Aorta (tissue), 5 donors: ENCODE measurements at regions not wholly inside any gene's neighbourhood (a gene's known extent, or its start where the extent isn't known, plus 50 kb on each side); places are given as distances from the start of the nearest gene placed in this dataset.

Experiments
- ATAC-seq: fragments of 200-7000 bp; cut with Tn5 transposase; one replicate; pipeline ENCODE4 v1.9.1; 2022; ENCODE audit warnings: moderate library complexity; ENCODE audit not compliant: low FRiP score
- DNase-seq, 2 donors: peaks; one replicate each; pipeline ENCODE4 v3.0.0-alpha.2; 2020
- H3K27ac ChIP-seq, 2 donors: one replicate each; pipeline ENCODE4 v1.5.1; 2013; ENCODE audit warnings: low read length in 2 of 2, mild to moderate bottlenecking in 2 of 2, moderate library complexity in 2 of 2, control low read depth in 1 of 2, inconsistent platforms in 1 of 2, low read depth in 1 of 2
- H3K27me3 ChIP-seq, 2 donors: one replicate each; pipeline ENCODE4 v1.6.1; 2013; ENCODE audit warnings: control low read depth in 1 of 2, low read length in 1 of 2, mild to moderate bottlenecking in 1 of 2, moderate library complexity in 1 of 2; ENCODE audit not compliant: insufficient read depth in 2 of 2, control insufficient read depth in 1 of 2
- H3K36me3 ChIP-seq, 2 donors: one replicate each; pipeline ENCODE4 v1.6.1; 2013; ENCODE audit warnings: control low read depth in 1 of 2, low read length in 1 of 2, mild to moderate bottlenecking in 1 of 2; ENCODE audit not compliant: insufficient read depth in 2 of 2, control insufficient read depth in 1 of 2
- H3K4me1 ChIP-seq, 2 donors: one replicate each; pipeline ENCODE4 v1.6.1; 2013; ENCODE audit warnings: low read length in 2 of 2, control low read depth in 1 of 2, mild to moderate bottlenecking in 1 of 2, moderate library complexity in 1 of 2; ENCODE audit not compliant: insufficient read depth in 2 of 2, control insufficient read depth in 1 of 2
- H3K4me3 ChIP-seq, 2 donors: one replicate each; pipeline ENCODE4 v1.5.1; 2013; ENCODE audit warnings: low read length in 2 of 2, control low read depth in 1 of 2, mild to moderate bottlenecking in 1 of 2
- H3K9me3 ChIP-seq: one replicate; pipeline ENCODE4 v1.6.1; 2013; ENCODE audit warnings: mild to moderate bottlenecking, low read length; ENCODE audit not compliant: control insufficient read depth
- WGBS, 2 donors: extraction: QIAGEN DNeasy Blood & Tissue Kit; methylation state at CpG; one replicate each; pipeline ENCODE4 v1.1.7; 2013; 5-methylcytosine and 5-hydroxymethylcytosine counted together
- intact Hi-C, 2 donors: fragments of 100-400 bp; cut with DNase I; formaldehyde crosslinking; loops; one replicate each; pipeline versions ENCODE4 v1.14.2 to v1.15.0; 2022
- donor health status: healthy with polysubstance abuse.
- donor health status: Bipolar disorder and iron deficiency.
- donor health status: DM: no; HTN: no; CAD: no.
- donor health status: DM: no; HTN: no; CAD: no.
- donor health status: DM: yes; HTN: yes; CAD: no.

GRCh38 chr1:98427664-98428063, 233.9 kb upstream of the SNX7 start:
- no peak overlapping the region for H3K4me3 ChIP-seq
- no peaks in the 10 kb centered on the region for H3K36me3 ChIP-seq
- no peak overlapping the region for H3K27ac ChIP-seq
- intact Hi-C loops, result no loop called here
- no peaks in the 10 kb centered on the region for H3K4me1 ChIP-seq
- ATAC-seq (no peak), DNase-seq (no peak)
- WGBS, 2 donors, result 60 to 87% methylated on average over 3 of the region's 3 CpGs
- H3K27me3 ChIP-seq, result no peaks in the 10 kb centered on the region
- H3K9me3 ChIP-seq, result no peaks in the 10 kb centered on the region

DNA sequence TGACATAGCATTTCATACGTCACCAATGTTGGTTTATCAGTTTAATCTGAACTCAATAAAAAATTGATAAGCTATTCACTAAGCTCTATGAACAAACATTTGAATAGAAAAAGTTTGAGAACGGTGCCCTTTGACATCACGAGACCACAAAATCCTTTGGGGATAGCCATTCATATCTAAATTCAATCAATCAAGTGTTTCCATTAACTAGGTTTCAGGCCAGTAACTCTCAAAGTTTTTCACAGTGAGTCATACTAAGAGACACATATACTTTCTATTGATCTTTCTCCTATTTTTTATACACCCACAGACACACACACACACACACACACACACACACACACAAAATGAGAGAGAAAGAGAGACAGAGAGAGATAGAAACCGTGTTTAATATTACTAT, 235.4 kb upstream of the SNX7 start:
- H3K4me1 ChIP-seq, result no peaks in the 10 kb centered on the region
- no peaks in the 10 kb centered on the region for H3K27me3 ChIP-seq
- intact Hi-C loops, result no loop called here
- H3K9me3 ChIP-seq, result no peaks in the 10 kb centered on the region
- no peaks in the 10 kb centered on the region for H3K36me3 ChIP-seq
- H3K27ac ChIP-seq, result no peak overlapping the region
- ATAC-seq (no peak), DNase-seq (no peak)
- whole genome bisulfite sequencing, 2 donors, result 79 to 81% methylated on average over 4 of the region's 4 CpGs
- H3K4me3 ChIP-seq, result no peak overlapping the region

DNA sequence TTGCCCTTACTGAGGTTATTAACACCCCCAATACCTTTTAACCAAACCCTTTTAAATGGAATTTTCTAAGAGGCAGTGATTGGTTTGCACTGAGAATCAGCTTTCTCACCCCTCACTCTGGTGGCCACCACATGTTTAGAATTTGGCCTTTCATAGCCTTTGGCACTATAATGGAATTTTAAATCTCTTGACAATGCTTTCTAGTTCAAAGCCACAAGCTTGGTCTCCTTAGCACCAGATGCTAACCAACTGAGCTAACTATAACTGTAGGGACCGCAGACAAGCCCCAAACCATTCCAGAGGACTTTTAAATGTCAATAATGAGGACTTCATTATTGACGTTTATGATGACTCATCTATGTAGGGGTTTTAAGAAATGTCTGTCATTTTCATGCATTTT, 238.7 kb upstream of the SNX7 start:
- no peaks in the 10 kb centered on the region for H3K36me3 ChIP-seq
- DNase-seq, result no peak
- intact Hi-C loops, result no loop called here
- 72 to 74% methylated on average over 2 of the region's 2 CpGs for WGBS, 2 donors
- ATAC-seq, result no peak
- H3K27me3 ChIP-seq, result no peaks in the 10 kb centered on the region
- no peaks in the 10 kb centered on the region for H3K4me1 ChIP-seq
- H3K9me3 ChIP-seq, result no peaks in the 10 kb centered on the region
- H3K27ac ChIP-seq, result no peak overlapping the region
- no peak overlapping the region for H3K4me3 ChIP-seq

- Histone ChIP-seq H3K4me3 (no peak overlapping the region), H3K4me1 (no peaks in the 10 kb centered on the region), H3K36me3 (no peaks in the 10 kb centered on the region), H3K27ac (no peak overlapping the region), H3K9me3 (no peaks in the 10 kb centered on the region), H3K27me3 (no peaks in the 10 kb centered on the region)
- 42 to 70% methylated on average over 2 of the region's 2 CpGs for WGBS, 2 donors
- intact Hi-C loops, result no loop called here
- ATAC-seq (no peak), DNase-seq (no peak)
Observed at GRCh38 chr1:98421085-98421435, 240.5 kb upstream of the SNX7 start.

DNA sequence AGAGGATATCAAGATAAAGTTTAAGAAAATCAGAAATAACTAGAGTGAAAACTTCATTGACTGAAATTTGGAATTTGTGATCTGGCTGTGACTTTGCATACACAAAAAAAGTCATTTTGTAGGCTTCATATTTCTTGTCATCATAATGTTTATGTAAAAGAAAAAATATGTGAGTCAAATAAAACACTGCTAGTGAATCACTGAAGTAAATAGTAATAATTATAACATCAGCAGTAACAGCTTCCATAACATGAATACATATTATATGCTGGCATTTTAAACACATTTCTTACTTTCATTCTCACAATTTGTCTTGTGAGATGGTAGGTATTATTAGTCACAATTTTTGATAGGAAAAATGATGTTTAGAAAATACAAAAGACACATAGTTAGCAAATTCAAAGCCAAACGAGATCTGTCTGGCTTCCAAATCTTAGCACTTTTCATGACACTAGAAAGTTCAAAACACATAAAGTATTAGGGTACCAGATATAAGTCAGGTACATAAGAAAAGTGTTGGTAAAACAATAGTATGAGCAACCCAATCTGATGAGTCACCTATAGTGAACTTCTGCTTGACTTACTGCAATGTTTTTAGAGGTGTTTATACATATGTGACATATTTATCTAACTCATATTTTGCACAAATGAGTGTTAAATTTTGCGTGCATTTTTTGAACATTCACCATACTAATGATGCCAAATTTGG, 241.0 kb upstream of the SNX7 start:
- Histone ChIP-seq H3K36me3 (no peaks in the 10 kb centered on the region), H3K9me3 (no peaks in the 10 kb centered on the region), H3K27me3 (no peaks in the 10 kb centered on the region), H3K4me3 (no peak overlapping the region), H3K4me1 (no peaks in the 10 kb centered on the region), H3K27ac (no peak overlapping the region)
- ATAC-seq (no peak), DNase-seq (no peak)
- WGBS, 2 donors, result 21 to 22% methylated on average over 2 of the region's 2 CpGs
- intact Hi-C loops, result no loop called here

DNA sequence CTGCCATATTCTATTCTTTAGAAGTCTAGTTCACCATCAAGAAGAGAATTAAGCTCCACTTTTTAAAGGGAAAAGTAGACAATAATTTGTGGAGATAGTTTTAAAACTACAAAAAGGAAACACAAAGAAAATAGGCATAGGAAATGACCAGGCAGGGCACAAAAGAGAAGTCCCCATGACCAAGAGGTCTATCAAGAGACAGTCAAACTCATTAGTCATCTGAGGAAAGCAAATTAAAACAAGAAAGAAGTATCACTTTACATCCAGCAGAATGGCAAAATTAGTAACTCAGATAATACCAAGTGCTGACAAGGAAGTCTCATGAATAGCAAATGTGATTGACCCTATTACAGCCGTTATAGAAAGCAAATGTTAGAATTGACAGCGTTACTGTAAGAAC, 243.7 kb upstream of the SNX7 start:
- Histone ChIP-seq H3K27me3 (no peaks in the 10 kb centered on the region), H3K4me3 (no peak overlapping the region), H3K9me3 (no peaks in the 10 kb centered on the region), H3K27ac (no peak overlapping the region), H3K4me1 (no peaks in the 10 kb centered on the region), H3K36me3 (no peaks in the 10 kb centered on the region)
- intact Hi-C loops, result no loop called here
- ATAC-seq (no peak), DNase-seq (no peak)
- 85 to 86% methylated on average over 2 of the region's 2 CpGs for WGBS, 2 donors

DNA sequence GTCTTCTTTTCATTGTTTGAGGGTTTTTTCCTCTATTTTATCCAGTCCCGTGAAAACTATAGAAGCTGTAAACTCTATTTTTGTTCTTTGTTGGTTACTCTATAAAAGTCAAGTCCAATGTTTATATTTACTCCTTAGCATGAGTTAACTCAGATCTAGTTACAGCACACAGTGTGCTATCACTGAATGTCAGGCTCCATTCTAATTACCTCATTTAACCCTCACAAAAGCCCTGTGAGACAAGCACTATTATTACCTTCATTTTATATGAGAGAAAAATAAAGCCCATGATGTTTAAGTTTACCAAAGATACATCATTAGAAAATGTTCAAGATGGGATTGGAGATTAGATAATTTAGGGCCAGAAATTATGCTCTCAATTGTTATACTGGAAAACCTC, 251.4 kb upstream of the SNX7 start:
- Histone ChIP-seq H3K27me3 (no peaks in the 10 kb centered on the region), H3K4me1 (no peaks in the 10 kb centered on the region), H3K36me3 (no peaks in the 10 kb centered on the region), H3K4me3 (no peak overlapping the region), H3K27ac (no peak overlapping the region), H3K9me3 (no peaks in the 10 kb centered on the region)
- ATAC-seq (no peak), DNase-seq (no peak)
- intact Hi-C loops, result no loop called here
- WGBS, 2 donors, result 76 to 80% methylated on average over 1 of the region's 1 CpG

GRCh38 chr1:98406352-98407088, 255.0 kb upstream of the SNX7 start:
- Histone ChIP-seq H3K27me3 (no peaks in the 10 kb centered on the region), H3K9me3 (no peaks in the 10 kb centered on the region), H3K36me3 (no peaks in the 10 kb centered on the region), H3K27ac (no peak overlapping the region), H3K4me3 (no peak overlapping the region), H3K4me1 (no peaks in the 10 kb centered on the region)
- DNase-seq (no peak), ATAC-seq (no peak)
- WGBS, 2 donors, result 86 to 94% methylated on average over 1 of the region's 1 CpG
- intact Hi-C loops, result no loop called here

- H3K9me3 ChIP-seq, result no peaks in the 10 kb centered on the region
- intact Hi-C loops, result no loop called here
- H3K27ac ChIP-seq, result no peak overlapping the region
- no peak overlapping the region for H3K4me3 ChIP-seq
- ATAC-seq (no peak), DNase-seq (no peak)
- no peaks in the 10 kb centered on the region for H3K36me3 ChIP-seq
- H3K4me1 ChIP-seq, result no peaks in the 10 kb centered on the region
- 8 to 24% methylated on average over 3 of the region's 3 CpGs for WGBS, 2 donors
- H3K27me3 ChIP-seq, result no peaks in the 10 kb centered on the region
Observed at GRCh38 chr1:98405581-98406074, 255.9 kb upstream of the SNX7 start.
